HEK293 (cell line): ENCODE measurements at regions not wholly inside any gene's neighbourhood (a gene's known extent, or its start where the extent isn't known, plus 50 kb on each side); places are given as distances from the start of the nearest gene placed in this dataset.

ENCODE experiments used
- CTCF ChIA-PET: fragments of 350-600 bp; formaldehyde crosslinking; extraction: SDS; loops from one replicate; lab custom pipeline; 2021; ENCODE audit warnings: antibody characterized with exemption; lab: Yijun Ruan, JAX
- POLR2A ChIA-PET: fragments of 300-600 bp; formaldehyde crosslinking; extraction: SDS; loops from one replicate; lab custom pipeline; 2020; ENCODE audit warnings: antibody characterized with exemption, inconsistent platforms; lab: Yijun Ruan, JAX
- H3K27ac ChIP-seq: fragments of 200-500 bp; sonication (Bioruptor generic); 2 replicates; pipeline ENCODE4 v1.5.1; 2014; ENCODE audit warnings: low read depth, low read length, control low read depth, inconsistent platforms; ENCODE audit errors: extremely low read depth
- H3K36me3 ChIP-seq, 2 experiments: fragments of 200-500 bp in 1 of 2; sonication (Bioruptor generic) in 1 of 2; 1 replicate in 1 of 2; 2 replicates in 1 of 2; pipeline ENCODE4 v1.5.1; 2014 to 2017; ENCODE audit warnings: inconsistent platforms in 2 of 2, low read length in 2 of 2; ENCODE audit not compliant: control insufficient read depth in 2 of 2, insufficient read depth in 1 of 2
- H3K4me1 ChIP-seq: fragments of 200-500 bp; sonication (Bioruptor generic); 2 replicates; pipeline ENCODE4 v1.5.1; 2014; ENCODE audit warnings: mild to moderate bottlenecking, low read length, inconsistent platforms; ENCODE audit not compliant: control insufficient read depth, insufficient read depth
- H3K4me3 ChIP-seq: 2 replicates; pipeline ENCODE4 v1.5.1; 2011; ENCODE audit warnings: low read depth, mild to moderate bottlenecking, control low read depth, low read length, moderate library complexity
- H3K9me3 ChIP-seq: fragments of 200-500 bp; sonication (Bioruptor generic); 2 replicates; pipeline ENCODE4 v1.5.1; 2014; ENCODE audit warnings: low read depth, low read length, inconsistent platforms; ENCODE audit not compliant: control insufficient read depth, insufficient read depth
- ATF2 ChIP-seq: fragments of 450-650 bp; formaldehyde crosslinking; IDR thresholded peaks from 2 replicates; pipeline ENCODE4 v1.5.1; 2016; ENCODE audit warnings: missing biosample characterization, missing genetic modification characterization, low read depth
- BCL6B ChIP-seq: fragments of 450-650 bp; formaldehyde crosslinking; IDR thresholded peaks from 2 replicates; pipeline ENCODE4 v1.5.1; 2017; ENCODE audit warnings: missing biosample characterization, missing genetic modification characterization
- EGR2 ChIP-seq: fragments of 450-650 bp; formaldehyde crosslinking; IDR thresholded peaks from 2 replicates; pipeline ENCODE4 v1.5.1; 2016; ENCODE audit warnings: low read depth, missing biosample characterization, missing genetic modification characterization
- SP2 ChIP-seq: fragments of 450-650 bp; formaldehyde crosslinking; IDR thresholded peaks from 2 replicates; pipeline ENCODE4 v1.5.1; 2016; ENCODE audit warnings: missing biosample characterization, missing genetic modification characterization
- SP7 ChIP-seq: fragments of 450-650 bp; formaldehyde crosslinking; IDR thresholded peaks from 2 replicates; pipeline ENCODE4 v1.5.1; 2016; ENCODE audit warnings: missing biosample characterization, missing genetic modification characterization
- ZBTB11 ChIP-seq: fragments of 450-650 bp; formaldehyde crosslinking; conservative IDR thresholded peaks from 2 replicates; pipeline ENCODE4 v1.5.1; 2016; ENCODE audit warnings: low read depth, missing biosample characterization, missing genetic modification characterization
- ZNF146 ChIP-seq: fragments of 450-650 bp; formaldehyde crosslinking; IDR thresholded peaks from 2 replicates; pipeline ENCODE4 v1.5.1; 2016; ENCODE audit warnings: missing biosample characterization, missing genetic modification characterization
- ZNF16 ChIP-seq: fragments of 450-650 bp; formaldehyde crosslinking; IDR thresholded peaks from 2 replicates; pipeline ENCODE4 v1.5.1; 2016; ENCODE audit warnings: low read depth, missing biosample characterization, missing genetic modification characterization
- ZNF169 ChIP-seq: fragments of 450-650 bp; formaldehyde crosslinking; IDR thresholded peaks from 2 replicates; pipeline ENCODE4 v1.5.1; 2016; ENCODE audit warnings: missing biosample characterization, missing genetic modification characterization
- ZNF433 ChIP-seq: fragments of 450-650 bp; formaldehyde crosslinking; IDR thresholded peaks from 2 replicates; pipeline ENCODE4 v1.5.1; 2016; ENCODE audit warnings: missing biosample characterization, missing genetic modification characterization, low read depth
- ZNF449 ChIP-seq: fragments of 450-650 bp; formaldehyde crosslinking; IDR thresholded peaks from 2 replicates; pipeline ENCODE4 v1.5.1; 2017; ENCODE audit warnings: missing biosample characterization, mild to moderate bottlenecking, missing genetic modification characterization, moderate library complexity
- ZNF518A ChIP-seq: fragments of 450-650 bp; formaldehyde crosslinking; conservative IDR thresholded peaks from 2 replicates; pipeline ENCODE4 v1.5.1; 2016; ENCODE audit warnings: low read depth, missing biosample characterization, missing genetic modification characterization
- ZNF626 ChIP-seq: fragments of 450-650 bp; sonication (Bioruptor Pico); formaldehyde crosslinking; IDR thresholded peaks from 2 replicates; pipeline ENCODE4 v1.5.1; 2018; ENCODE audit warnings: missing biosample characterization, missing genetic modification characterization, inconsistent platforms

GRCh38 chr4:28232951-28233350, 1372.3 kb downstream of the STIM2 start:
- POLR2A ChIA-PET, result no interaction called here
- CTCF ChIA-PET, result no interaction called here
- no peaks in the 10 kb centered on the region for H3K9me3 ChIP-seq
- H3K4me3 ChIP-seq, result no peak overlapping the region
- H3K27ac ChIP-seq, result no peak overlapping the region
- no peaks in the 10 kb centered on the region for H3K4me1 ChIP-seq
- H3K36me3 ChIP-seq, result no peaks in the 10 kb centered on the region
- no peak for TF ChIP-seq SP2 (tag by site-specific recombination)
- no peak for TF ChIP-seq ZBTB11 (tag by site-specific recombination)
- no peak for TF ChIP-seq ZNF16 (tag by site-specific recombination)
- no peak for TF ChIP-seq ZNF169 (tag by site-specific recombination)
- no peak for TF ChIP-seq EGR2 (tag by site-specific recombination)
- TF ChIP-seq ZNF146 (tag by site-specific recombination), result no peak
- no peak for TF ChIP-seq ZNF626 (tag by site-specific recombination)
- TF ChIP-seq ZNF518A (tag by site-specific recombination), result no peak
- no peak for TF ChIP-seq BCL6B (tag by site-specific recombination)
- no peak for TF ChIP-seq ZNF449
- TF ChIP-seq ATF2 (tag by site-specific recombination), result no peak
- TF ChIP-seq ZNF433 (tag by site-specific recombination), result no peak
- TF ChIP-seq SP7 (tag by site-specific recombination), result no peak
